NCI-H446 (cell line): ENCODE measurements at regions not wholly inside any gene's neighbourhood (a gene's known extent, or its start where the extent isn't known, plus 50 kb on each side); places are given as distances from the start of the nearest gene placed in this dataset.

Experiments
- DNase-seq, 2 experiments: peaks; one replicate each; lab custom pipeline; 2025; lab: John Stamatoyannopoulos, UW

- DNase-seq = no peak
These were observed 79.5 kb upstream of the SLC27A6 start for GRCh38 chr5:128885649-128886255.

GRCh38 chr5:128895122-128895521, 70.2 kb upstream of the SLC27A6 start:
- DNase-seq = no peak

DNA sequence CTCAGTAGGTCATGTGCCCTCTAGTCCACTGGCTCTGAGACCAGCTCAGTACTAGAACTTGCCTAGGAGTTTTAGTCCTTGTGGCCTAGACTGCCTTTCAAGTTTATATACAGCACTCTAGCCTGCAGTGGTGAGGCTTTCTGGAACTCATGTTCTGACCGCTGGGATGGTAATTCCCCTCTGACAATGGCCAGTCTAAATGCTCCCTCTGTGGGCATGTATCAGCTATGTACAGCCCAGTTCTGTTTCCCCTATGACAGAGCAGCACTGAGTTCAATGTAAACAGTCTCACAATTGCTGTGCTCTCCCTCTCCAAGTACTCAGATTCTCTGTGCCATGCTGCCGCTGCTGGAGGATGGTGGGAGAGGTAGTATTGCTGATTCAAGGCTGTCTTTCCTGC, 68.6 kb upstream of the SLC27A6 start:
- no peak for DNase-seq

- no peak for DNase-seq
These were observed 61.7 kb upstream of the SLC27A6 start for GRCh38 chr5:128903550-128903949.

- DNase-seq = no peak
These were observed 60.3 kb upstream of the SLC27A6 start for GRCh38 chr5:128904805-128905567.

GRCh38 chr5:128905568-128906110, 59.6 kb upstream of the SLC27A6 start:
- DNase-seq = peak in 1 of 2 experiments; percentile 64

DNA sequence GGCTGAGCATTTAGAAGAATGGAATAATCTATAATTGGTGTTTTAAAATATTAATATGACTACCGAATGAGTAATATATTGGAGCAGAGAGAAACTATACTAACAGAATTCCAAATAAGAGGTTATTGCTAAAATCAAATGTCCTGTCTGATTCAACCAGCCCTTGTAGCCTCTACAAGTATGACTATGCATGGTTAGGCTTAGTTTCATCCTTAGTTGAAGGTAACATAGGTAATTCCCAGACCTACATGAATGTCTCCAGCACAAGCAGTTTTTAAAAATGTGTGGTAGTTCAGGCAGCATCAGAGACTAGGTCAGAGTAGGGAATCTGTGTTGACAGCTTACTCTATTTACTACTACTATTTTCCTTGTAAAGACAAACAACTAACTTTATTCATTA, 51.7 kb upstream of the SLC27A6 start:
- no peak for DNase-seq
